ENCODE measurements at regions not wholly inside any gene's neighbourhood (a gene's known extent, or its start where the extent isn't known, plus 50 kb on each side); places are given as distances from the start of the nearest gene placed in this dataset.

GRCh38 chrX:69318651-69319340 lies 153.5 kb upstream of the PJA1 start:
- no peaks in the 10 kb centered on the region for H3K4me1 ChIP-seq (ENCODE audit: control insufficient read depth, low read length)
- H3K27me3 ChIP-seq (ENCODE audit: control insufficient read depth, low read length), result no peaks in the 10 kb centered on the region
- no peaks in the 10 kb centered on the region for H4K20me1 ChIP-seq (ENCODE audit: control insufficient read depth, insufficient read depth, low read depth, low read length)
- no peak overlapping the region for H3K4me2 ChIP-seq (ENCODE audit: low read length)
- no peaks in the 10 kb centered on the region for H3K9me3 ChIP-seq (ENCODE audit: control insufficient read depth, insufficient read depth, low read length)
- no peak for TF ChIP-seq EZH2phosphoT487 (IDR thresholded peaks at IDR 0.05; ENCODE audit: borderline replicate concordance, low read length)
- TF ChIP-seq CTCF (IDR thresholded peaks at IDR 0.05; ENCODE audit: low read depth, low read length, poor library complexity, severe bottlenecking), result no peak
- no peaks in the 10 kb centered on the region for H3K79me2 ChIP-seq (ENCODE audit: control insufficient read depth, low read length)
- no peaks in the 10 kb centered on the region for H3K9me2 ChIP-seq (replicated peaks; ENCODE audit: control insufficient read depth, low read length)
- no peaks in the 10 kb centered on the region for H3K36me3 ChIP-seq (ENCODE audit: control insufficient read depth, low read length)
- H3K27ac ChIP-seq (ENCODE audit: low read depth, low read length), result no peak overlapping the region
- H3F3A ChIP-seq (ENCODE audit: control insufficient read depth, insufficient read depth), result no peaks in the 10 kb centered on the region
- no peak overlapping the region for H3K4me3 ChIP-seq (ENCODE audit: low read length)

GRCh38 chrX:69317721-69318120 lies 152.5 kb upstream of the PJA1 start:
- Histone ChIP-seq H3K4me3 (ENCODE audit: low read length) (no peak overlapping the region), H4K20me1 (ENCODE audit: control insufficient read depth, insufficient read depth, low read depth, low read length) (no peaks in the 10 kb centered on the region), H3K4me1 (ENCODE audit: control insufficient read depth, low read length) (no peaks in the 10 kb centered on the region), H3K9me2 (replicated peaks; ENCODE audit: control insufficient read depth, low read length) (no peaks in the 10 kb centered on the region), H3K79me2 (ENCODE audit: control insufficient read depth, low read length) (no peaks in the 10 kb centered on the region), H3K9me3 (ENCODE audit: control insufficient read depth, insufficient read depth, low read length) (no peaks in the 10 kb centered on the region), H3K4me2 (ENCODE audit: low read length) (no peak overlapping the region), H3K27ac (ENCODE audit: low read depth, low read length) (no peak overlapping the region), H3F3A (ENCODE audit: control insufficient read depth, insufficient read depth) (no peaks in the 10 kb centered on the region), H3K36me3 (ENCODE audit: control insufficient read depth, low read length) (no peaks in the 10 kb centered on the region), H3K27me3 (ENCODE audit: control insufficient read depth, low read length) (no peaks in the 10 kb centered on the region)
- TF ChIP-seq CTCF (IDR thresholded peaks at IDR 0.05; ENCODE audit: low read depth, low read length, poor library complexity, severe bottlenecking) (no peak), EZH2phosphoT487 (IDR thresholded peaks at IDR 0.05; ENCODE audit: borderline replicate concordance, low read length) (no peak)

GRCh38 chrX:69314436-69315348 lies 149.4 kb upstream of the PJA1 start:
- Histone ChIP-seq H3K27me3 (ENCODE audit: control insufficient read depth, low read length) (no peaks in the 10 kb centered on the region), H3K4me1 (ENCODE audit: control insufficient read depth, low read length) (no peaks in the 10 kb centered on the region), H3K27ac (ENCODE audit: low read depth, low read length) (no peak overlapping the region), H3K9me3 (ENCODE audit: control insufficient read depth, insufficient read depth, low read length) (no peaks in the 10 kb centered on the region), H3K79me2 (ENCODE audit: control insufficient read depth, low read length) (no peaks in the 10 kb centered on the region), H3K4me2 (ENCODE audit: low read length) (no peak overlapping the region), H4K20me1 (ENCODE audit: control insufficient read depth, insufficient read depth, low read depth, low read length) (no peaks in the 10 kb centered on the region), H3F3A (ENCODE audit: control insufficient read depth, insufficient read depth) (no peaks in the 10 kb centered on the region), H3K9me2 (replicated peaks; ENCODE audit: control insufficient read depth, low read length) (no peaks in the 10 kb centered on the region), H3K4me3 (ENCODE audit: low read length) (no peak overlapping the region), H3K36me3 (ENCODE audit: control insufficient read depth, low read length) (no peaks in the 10 kb centered on the region)
- TF ChIP-seq EZH2phosphoT487 (IDR thresholded peaks at IDR 0.05; ENCODE audit: borderline replicate concordance, low read length) (no peak), CTCF (IDR thresholded peaks at IDR 0.05; ENCODE audit: low read depth, low read length, poor library complexity, severe bottlenecking) (no peak)

All from DOHH2 (cell line).